HEK293 (cell line): ENCODE measurements at regions not wholly inside any gene's neighbourhood (a gene's known extent, or its start where the extent isn't known, plus 50 kb on each side); places are given as distances from the start of the nearest gene placed in this dataset.

ENCODE experiments used
- CTCF ChIP-seq: fragments of 450-650 bp; formaldehyde crosslinking; IDR thresholded peaks from 2 replicates; pipeline ENCODE4 v1.5.1; 2016; ENCODE audit warnings: missing biosample characterization, missing genetic modification characterization
- ZNF560 ChIP-seq: fragments of 450-650 bp; formaldehyde crosslinking; IDR thresholded peaks from 2 replicates; pipeline ENCODE4 v1.5.1; 2017; ENCODE audit warnings: missing biosample characterization, missing genetic modification characterization, borderline replicate concordance
- ZNF747 ChIP-seq: fragments of 450-650 bp; formaldehyde crosslinking; IDR thresholded peaks from 2 replicates; pipeline ENCODE4 v1.5.1; 2016; ENCODE audit warnings: missing biosample characterization, missing genetic modification characterization
- TF ChIP-seq, protein P1 (sequence below): fragments of 450-650 bp; formaldehyde crosslinking; optimal IDR thresholded peaks from 2 replicates; pipeline ENCODE3; 2016; ENCODE audit warnings: missing biosample characterization, mild to moderate bottlenecking, missing genetic modification characterization

DNA sequence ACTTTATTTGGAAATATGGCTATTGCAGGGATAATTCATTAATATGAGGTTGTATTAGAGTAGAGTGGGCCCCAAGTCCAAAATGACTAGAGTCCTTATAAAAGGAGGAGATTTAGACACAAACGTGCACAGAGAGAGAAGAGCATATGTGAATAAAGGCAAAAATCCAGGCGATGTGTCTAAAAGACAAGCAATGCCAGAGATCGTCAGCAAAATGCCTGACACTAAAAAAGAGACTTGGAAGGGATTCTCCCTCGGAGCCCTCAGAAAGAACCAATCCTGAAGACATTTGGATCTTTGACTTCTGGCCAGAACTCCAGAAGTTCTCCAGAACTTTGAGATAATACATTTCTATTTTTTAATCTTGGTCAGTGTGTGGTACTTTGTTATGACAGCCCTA lies 472.1 kb downstream of the NLGN4X start:
- TF ChIP-seq, protein P1, sequence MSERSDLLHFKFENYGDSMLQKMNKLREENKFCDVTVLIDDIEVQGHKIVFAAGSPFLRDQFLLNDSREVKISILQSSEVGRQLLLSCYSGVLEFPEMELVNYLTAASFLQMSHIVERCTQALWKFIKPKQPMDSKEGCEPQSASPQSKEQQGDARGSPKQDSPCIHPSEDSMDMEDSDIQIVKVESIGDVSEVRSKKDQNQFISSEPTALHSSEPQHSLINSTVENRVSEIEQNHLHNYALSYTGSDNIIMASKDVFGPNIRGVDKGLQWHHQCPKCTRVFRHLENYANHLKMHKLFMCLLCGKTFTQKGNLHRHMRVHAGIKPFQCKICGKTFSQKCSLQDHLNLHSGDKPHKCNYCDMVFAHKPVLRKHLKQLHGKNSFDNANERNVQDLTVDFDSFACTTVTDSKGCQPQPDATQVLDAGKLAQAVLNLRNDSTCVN (tag by site-specific recombination) = no peak
- TF ChIP-seq ZNF747 (tag by site-specific recombination) (no peak), CTCF (tag by site-specific recombination) (no peak), ZNF560 (no peak)
